Thyroid gland (tissue), 4 donors: ENCODE measurements at regions not wholly inside any gene's neighbourhood (a gene's known extent, or its start where the extent isn't known, plus 50 kb on each side); places are given as distances from the start of the nearest gene placed in this dataset.
"Not testable (repeated sequence)": the region's sequence is repeated elsewhere in the genome, so short reads cannot be mapped to it uniquely, and the experiment has no call there.

ENCODE experiments used
- DNase-seq, 2 donors: peaks; one replicate each; pipeline ENCODE4 v3.0.0-alpha.2; 2019
- H3K27ac ChIP-seq, 3 donors: fragments of 200-600 bp; sonication (generic); 1 replicate in 2 of 3; 2 replicates in 1 of 3; pipeline ENCODE4 v1.5.1; 2016 to 2019; ENCODE audit warnings: mild to moderate bottlenecking in 1 of 3, moderate library complexity in 1 of 3
- H3K27me3 ChIP-seq: fragments of 200-600 bp; sonication (generic); one replicate; pipeline ENCODE4 v1.5.1; 2019
- H3K36me3 ChIP-seq, 2 donors: fragments of 200-600 bp; sonication (generic); one replicate each; pipeline ENCODE4 v1.5.1; 2016 to 2019
- H3K4me1 ChIP-seq, 2 donors: fragments of 200-600 bp; sonication (generic); one replicate each; pipeline ENCODE4 v1.5.1; 2017 to 2019
- H3K4me3 ChIP-seq, 3 donors: fragments of 200-600 bp; sonication (generic); replicated peaks in 1 of 3; 1 replicate in 2 of 3; 2 replicates in 1 of 3; pipeline ENCODE4 v1.5.1; 2016; ENCODE audit warnings: mild to moderate bottlenecking in 1 of 3
- H3K9me3 ChIP-seq: fragments of 200-600 bp; sonication (generic); one replicate; pipeline ENCODE4 v1.5.1; 2017
- POLR2A ChIP-seq, 2 donors: fragments of 450-650 bp; IDR thresholded peaks; one replicate each; pipeline ENCODE4 v1.6.1; 2017; ENCODE audit warnings: antibody characterized with exemption in 2 of 2, mild to moderate bottlenecking in 2 of 2, moderate library complexity in 1 of 2
- WGBS, 2 donors: methylation state at CpG; one replicate each; pipeline ENCODE4 v1.1.5; 2017; 5-methylcytosine and 5-hydroxymethylcytosine counted together
- intact Hi-C: fragments of 100-400 bp; cut with DNase I; formaldehyde crosslinking; loops from one replicate; pipeline ENCODE4 v1.15.1; 2023
- TF ChIP-seq, protein P1 (sequence below), 6 experiments: fragments of 200-600 bp in 3 of 6; fragments of 450-650 bp in 3 of 6; sonication (generic) in 3 of 6; IDR thresholded peaks; one replicate each; pipeline ENCODE4 v1.5.1; 2016 to 2019; ENCODE audit warnings: antibody characterized with exemption in 6 of 6, mild to moderate bottlenecking in 2 of 6, inconsistent platforms in 1 of 6, moderate library complexity in 1 of 6

GRCh38 chrX:85561231-85561630 lies 181.8 kb upstream of the POF1B start:
- H3K36me3 ChIP-seq = no peaks in the 10 kb centered on the region
- no peaks in the 10 kb centered on the region for H3K9me3 ChIP-seq
- H3K27me3 ChIP-seq = no peaks in the 10 kb centered on the region
- no peak for DNase-seq
- TF ChIP-seq POLR2A (IDR thresholded peaks at IDR 0.05) = no peak
- TF ChIP-seq, protein P1, sequence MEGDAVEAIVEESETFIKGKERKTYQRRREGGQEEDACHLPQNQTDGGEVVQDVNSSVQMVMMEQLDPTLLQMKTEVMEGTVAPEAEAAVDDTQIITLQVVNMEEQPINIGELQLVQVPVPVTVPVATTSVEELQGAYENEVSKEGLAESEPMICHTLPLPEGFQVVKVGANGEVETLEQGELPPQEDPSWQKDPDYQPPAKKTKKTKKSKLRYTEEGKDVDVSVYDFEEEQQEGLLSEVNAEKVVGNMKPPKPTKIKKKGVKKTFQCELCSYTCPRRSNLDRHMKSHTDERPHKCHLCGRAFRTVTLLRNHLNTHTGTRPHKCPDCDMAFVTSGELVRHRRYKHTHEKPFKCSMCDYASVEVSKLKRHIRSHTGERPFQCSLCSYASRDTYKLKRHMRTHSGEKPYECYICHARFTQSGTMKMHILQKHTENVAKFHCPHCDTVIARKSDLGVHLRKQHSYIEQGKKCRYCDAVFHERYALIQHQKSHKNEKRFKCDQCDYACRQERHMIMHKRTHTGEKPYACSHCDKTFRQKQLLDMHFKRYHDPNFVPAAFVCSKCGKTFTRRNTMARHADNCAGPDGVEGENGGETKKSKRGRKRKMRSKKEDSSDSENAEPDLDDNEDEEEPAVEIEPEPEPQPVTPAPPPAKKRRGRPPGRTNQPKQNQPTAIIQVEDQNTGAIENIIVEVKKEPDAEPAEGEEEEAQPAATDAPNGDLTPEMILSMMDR (IDR thresholded peaks at IDR 0.05) = no peak
- no CpG with 5 or more reads among the region's 7 CpGs for WGBS, 2 donors
- H3K27ac ChIP-seq = no peak overlapping the region
- no peaks in the 10 kb centered on the region for H3K4me1 ChIP-seq
- no peak overlapping the region for H3K4me3 ChIP-seq
- intact Hi-C loops = no loop called here

GRCh38 chrX:85544609-85545008 lies 165.1 kb upstream of the POF1B start:
- Histone ChIP-seq H3K36me3 (no peaks in the 10 kb centered on the region), H3K27me3 (no peaks in the 10 kb centered on the region), H3K4me1 (no peaks in the 10 kb centered on the region), H3K27ac (no peak overlapping the region), H3K4me3 (no peak overlapping the region), H3K9me3 (no peaks in the 10 kb centered on the region)
- WGBS, 2 donors = 7 to 10% methylated on average over 4 of the region's 4 CpGs
- TF ChIP-seq POLR2A (IDR thresholded peaks at IDR 0.05) = no peak
- TF ChIP-seq, protein P1 (IDR thresholded peaks at IDR 0.05) = peak in 3 of 6 experiments; percentile 26 to 35 (median 28)
- DNase-seq = no peak
- intact Hi-C loops = no loop called here

- Histone ChIP-seq H3K4me3 (no peak overlapping the region), H3K27me3 (no peaks in the 10 kb centered on the region), H3K9me3 (no peaks in the 10 kb centered on the region), H3K27ac (no peak overlapping the region), H3K36me3 (no peaks in the 10 kb centered on the region), H3K4me1 (no peaks in the 10 kb centered on the region)
- no peak for DNase-seq
- WGBS, 2 donors = 68 to 75% methylated on average over 3 of the region's 3 CpGs
- TF ChIP-seq POLR2A (IDR thresholded peaks at IDR 0.05) = no peak
- TF ChIP-seq, protein P1 (IDR thresholded peaks at IDR 0.05) = no peak
- intact Hi-C loops = no loop called here
These were observed 164.4 kb upstream of the POF1B start for GRCh38 chrX:85543866-85544265.

DNA sequence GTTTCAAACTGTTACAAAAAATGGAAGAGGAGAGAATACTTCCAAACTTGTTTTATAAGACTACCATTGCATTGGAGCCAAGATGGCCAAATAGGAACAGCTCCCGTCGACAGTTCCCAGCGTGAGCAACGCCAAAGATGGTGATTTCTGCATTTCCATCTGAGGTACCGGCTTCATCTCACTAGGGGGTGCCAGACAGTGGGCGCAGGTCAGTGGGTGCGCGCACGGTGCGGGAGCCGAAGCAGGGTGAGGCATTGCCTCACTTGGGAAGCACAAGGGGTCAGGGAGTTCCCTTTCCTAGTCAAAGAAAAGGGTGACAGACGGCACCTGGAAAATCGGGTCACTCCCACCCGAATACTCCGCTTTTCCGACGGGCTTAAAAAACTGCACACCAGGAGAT lies 149.7 kb upstream of the POF1B start:
- H3K9me3 ChIP-seq, H3K4me3 ChIP-seq, H3K27ac ChIP-seq, H3K36me3 ChIP-seq, DNase-seq, H3K4me1 ChIP-seq, H3K27me3 ChIP-seq, intact Hi-C loops: not testable (repeated sequence)
- WGBS, 2 donors = 94 to 97% methylated on average over 5 to 14 of the region's 17 CpGs

DNA sequence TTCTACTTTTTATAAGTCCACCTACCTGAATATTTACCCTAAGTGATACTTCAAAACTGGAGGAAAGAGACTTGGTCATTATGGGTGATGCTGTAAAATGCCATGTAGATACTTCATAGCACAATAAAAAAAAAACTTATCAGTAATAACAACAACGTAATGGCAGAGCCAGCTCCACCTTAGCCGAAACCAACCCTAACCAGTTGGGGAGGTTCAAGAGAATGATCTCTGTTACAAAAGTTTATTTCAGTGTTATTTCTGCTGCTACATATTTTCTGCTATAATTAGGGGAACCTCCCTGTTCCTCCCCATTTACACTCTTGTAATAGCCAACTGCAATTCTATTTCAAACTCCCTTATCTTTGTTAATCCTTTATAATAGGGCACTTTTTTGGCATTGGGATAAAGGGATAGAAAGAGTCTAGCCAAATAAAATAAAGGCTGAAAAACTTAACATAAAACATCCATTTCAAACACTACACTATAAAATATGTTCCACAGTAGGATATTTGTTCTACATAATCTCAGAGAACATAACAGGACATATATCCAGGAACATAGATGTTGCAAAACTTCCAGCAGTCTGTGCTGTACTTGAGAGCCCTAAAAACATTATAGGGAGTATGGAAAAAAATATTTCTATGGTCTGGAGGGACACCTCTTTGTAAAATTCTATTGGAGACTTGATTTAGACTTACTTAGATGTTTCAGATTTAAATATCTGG lies 138.7 kb upstream of the POF1B start:
- Histone ChIP-seq H3K36me3 (no peaks in the 10 kb centered on the region), H3K27ac (no peak overlapping the region), H3K27me3 (no peaks in the 10 kb centered on the region), H3K4me1 (no peaks in the 10 kb centered on the region), H3K4me3 (no peak overlapping the region), H3K9me3 (no peaks in the 10 kb centered on the region)
- intact Hi-C loops = no loop called here
- WGBS, 2 donors = 75 to 86% methylated on average over 2 of the region's 2 CpGs
- no peak for TF ChIP-seq POLR2A (IDR thresholded peaks at IDR 0.05)
- TF ChIP-seq, protein P1 (IDR thresholded peaks at IDR 0.05) = no peak
- DNase-seq = no peak
